GM23338 (cell line): ENCODE measurements at regions not wholly inside any gene's neighbourhood (a gene's known extent, or its start where the extent isn't known, plus 50 kb on each side); places are given as distances from the start of the nearest gene placed in this dataset.

Source experiments
- ATAC-seq: fragments of 200-7000 bp; cut with Tn5 transposase; 3 replicates; pipeline ENCODE4 v1.9.1; 2020
- DNase-seq: peaks from one replicate; pipeline ENCODE4 v3.0.0-alpha.2; 2015; ENCODE audit warnings: low spot score
- H2AFZ ChIP-seq: fragments of 200-600 bp; sonication (generic); 2 replicates; pipeline ENCODE4 v1.8.0; 2016; ENCODE audit warnings: antibody characterized with exemption, mild to moderate bottlenecking, moderate library complexity
- H3F3A ChIP-seq: fragments of 200-600 bp; sonication (generic); replicated peaks from 2 replicates; pipeline ENCODE4 v1.8.0; 2017; ENCODE audit warnings: antibody characterized with exemption, mixed run types, low read depth
- H3K27ac ChIP-seq: fragments of 200-600 bp; sonication (generic); 2 replicates; pipeline ENCODE4 v1.6.1; 2016; ENCODE audit warnings: low read depth
- H3K27me3 ChIP-seq: fragments of 200-600 bp; sonication (generic); 2 replicates; pipeline ENCODE4 v1.8.0; 2016; ENCODE audit warnings: mild to moderate bottlenecking, mixed run types, moderate library complexity; ENCODE audit not compliant: insufficient read depth
- H3K36me3 ChIP-seq: fragments of 200-600 bp; sonication (generic); 2 replicates; pipeline ENCODE4 v1.8.0; 2016; ENCODE audit warnings: mild to moderate bottlenecking; ENCODE audit not compliant: insufficient read depth
- H3K4me1 ChIP-seq: fragments of 200-600 bp; sonication (generic); 2 replicates; pipeline ENCODE4 v1.8.0; 2016; ENCODE audit warnings: mild to moderate bottlenecking, moderate library complexity; ENCODE audit not compliant: insufficient read depth
- H3K4me2 ChIP-seq: fragments of 200-600 bp; sonication (generic); 2 replicates; pipeline ENCODE4 v1.7.1; 2017; ENCODE audit warnings: mixed run types
- H3K4me3 ChIP-seq: fragments of 200-600 bp; sonication (generic); 2 replicates; pipeline ENCODE4 v1.6.1; 2016; ENCODE audit warnings: mixed run types
- H3K79me2 ChIP-seq: fragments of 200-600 bp; sonication (generic); replicated peaks from 2 replicates; pipeline ENCODE4 v1.8.0; 2017; ENCODE audit warnings: mild to moderate bottlenecking; ENCODE audit not compliant: insufficient read depth
- H3K9me2 ChIP-seq: fragments of 200-600 bp; sonication (generic); 2 replicates; pipeline ENCODE4 v1.8.0; 2017; ENCODE audit not compliant: insufficient read depth
- H4K20me1 ChIP-seq: fragments of 200-600 bp; sonication (generic); replicated peaks from 2 replicates; pipeline ENCODE4 v1.8.0; 2017; ENCODE audit warnings: mild to moderate bottlenecking; ENCODE audit not compliant: insufficient read depth
- H3K27ac Mint-ChIP-seq: 2 replicates; pipeline ENCODE4 v1.8.0; 2020; ENCODE audit warnings: inconsistent platforms, mild to moderate bottlenecking, moderate library complexity, mixed read lengths
- H3K27me3 Mint-ChIP-seq: 3 replicates; pipeline ENCODE4 v1.8.0; 2022; ENCODE audit warnings: low read depth, mild to moderate bottlenecking, moderate library complexity, mixed read lengths, inconsistent platforms; ENCODE audit not compliant: insufficient read depth, poor library complexity
- H3K36me3 Mint-ChIP-seq: 3 replicates; pipeline ENCODE4 v1.8.0; 2021; ENCODE audit warnings: low read depth, mild to moderate bottlenecking, inconsistent platforms, moderate library complexity, mixed read lengths
- H3K4me1 Mint-ChIP-seq: 3 replicates; pipeline ENCODE4 v1.8.0; 2020; ENCODE audit warnings: mild to moderate bottlenecking, inconsistent platforms, mixed read lengths
- H3K4me3 Mint-ChIP-seq: 3 replicates; pipeline ENCODE4 v1.8.0; 2021; ENCODE audit warnings: moderate library complexity, mild to moderate bottlenecking, inconsistent platforms, mixed read lengths
- H3K9me3 Mint-ChIP-seq: 3 replicates; pipeline ENCODE4 v1.8.0; 2020; ENCODE audit warnings: moderate library complexity, mild to moderate bottlenecking, inconsistent platforms, mixed read lengths
- EZH2 ChIP-seq: fragments of 200-600 bp; sonication (generic); IDR thresholded peaks from one replicate; pipeline ENCODE4 v1.8.0; 2017; ENCODE audit warnings: antibody characterized with exemption, mild to moderate bottlenecking, low read depth; ENCODE audit not compliant: unreplicated experiment
- JUNB ChIP-seq: IDR thresholded peaks from one replicate; pipeline ENCODE4 v1.6.1; 2016; ENCODE audit warnings: antibody characterized with exemption; ENCODE audit not compliant: unreplicated experiment
- NANOG ChIP-seq: IDR thresholded peaks from 2 replicates; pipeline ENCODE4 v1.6.1; 2016; ENCODE audit warnings: antibody characterized with exemption, borderline replicate concordance
- POLR2AphosphoS5 ChIP-seq: IDR thresholded peaks from 2 replicates; pipeline ENCODE4 v1.6.1; 2016; ENCODE audit warnings: antibody characterized with exemption, low read depth
- STAT1 ChIP-seq: IDR thresholded peaks from one replicate; pipeline ENCODE4 v1.6.1; 2016; ENCODE audit warnings: antibody characterized with exemption; ENCODE audit not compliant: unreplicated experiment
- ZNF114 ChIP-seq: fragments of 250-450 bp; sonication (Bioruptor Pico); IDR thresholded peaks from 2 replicates; pipeline ENCODE4 v1.5.0; 2020; ENCODE audit warnings: mild to moderate bottlenecking, moderate library complexity
- TF ChIP-seq, protein P1 (sequence below): IDR thresholded peaks from one replicate; pipeline ENCODE4 v1.6.1; 2018; ENCODE audit warnings: antibody characterized with exemption; ENCODE audit not compliant: unreplicated experiment

- no peak for TF ChIP-seq ZNF114 (CRISPR knock-in tag)
- no peak for TF ChIP-seq POLR2AphosphoS5
- no peak for TF ChIP-seq NANOG
These were observed 750.9 kb downstream of the MAT2B start (continued) for GRCh38 chr5:164256351-164256750.

DNA sequence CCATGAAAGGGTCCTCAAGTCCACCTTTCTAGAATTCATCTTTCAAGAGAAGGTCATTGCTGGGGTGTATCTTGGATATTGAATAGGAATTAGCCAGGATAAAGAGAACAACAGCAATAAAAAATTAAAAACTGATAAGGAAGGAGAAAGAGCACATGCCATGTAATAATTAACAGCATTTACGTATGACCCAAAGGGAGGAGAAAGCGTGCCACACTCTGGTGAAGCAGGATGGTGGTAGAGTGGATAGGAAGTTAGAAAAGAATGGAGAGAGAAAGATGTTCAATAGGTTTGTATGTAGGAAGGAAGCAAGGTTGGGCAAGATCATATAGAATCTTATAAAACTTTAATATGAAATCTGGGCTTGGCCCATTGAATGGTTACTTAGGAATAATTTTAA, 751.5 kb downstream of the MAT2B start:
- Histone ChIP-seq H3K4me2 (no peak overlapping the region), H3K4me1 (peaks cover 11% of the 10 kb centered on the region), H3F3A (no peaks in the 10 kb centered on the region), H2AFZ (no peak overlapping the region), H3K9me2 (no peaks in the 10 kb centered on the region), H3K4me3 (no peak overlapping the region), H4K20me1 (no peaks in the 10 kb centered on the region), H3K36me3 (no peaks in the 10 kb centered on the region), H3K79me2 (no peaks in the 10 kb centered on the region), H3K27ac (no peak overlapping the region), H3K27me3 (no peaks in the 10 kb centered on the region)
- ATAC-seq: no peak
- Mint-ChIP-seq H3K4me3 (no peak overlapping the region), H3K4me1 (peaks cover 24% of the 10 kb centered on the region), H3K27me3 (no peaks in the 10 kb centered on the region), H3K36me3 (no peaks in the 10 kb centered on the region), H3K9me3 (no peaks in the 10 kb centered on the region; the same call in 2 of the 3 replicates), H3K27ac (no peak overlapping the region)
- DNase-seq: no peak
- TF ChIP-seq NANOG (no peak), ZNF114 (CRISPR knock-in tag) (no peak), STAT1 (no peak), EZH2 (no peak), POLR2AphosphoS5 (no peak)
- TF ChIP-seq, protein P1, sequence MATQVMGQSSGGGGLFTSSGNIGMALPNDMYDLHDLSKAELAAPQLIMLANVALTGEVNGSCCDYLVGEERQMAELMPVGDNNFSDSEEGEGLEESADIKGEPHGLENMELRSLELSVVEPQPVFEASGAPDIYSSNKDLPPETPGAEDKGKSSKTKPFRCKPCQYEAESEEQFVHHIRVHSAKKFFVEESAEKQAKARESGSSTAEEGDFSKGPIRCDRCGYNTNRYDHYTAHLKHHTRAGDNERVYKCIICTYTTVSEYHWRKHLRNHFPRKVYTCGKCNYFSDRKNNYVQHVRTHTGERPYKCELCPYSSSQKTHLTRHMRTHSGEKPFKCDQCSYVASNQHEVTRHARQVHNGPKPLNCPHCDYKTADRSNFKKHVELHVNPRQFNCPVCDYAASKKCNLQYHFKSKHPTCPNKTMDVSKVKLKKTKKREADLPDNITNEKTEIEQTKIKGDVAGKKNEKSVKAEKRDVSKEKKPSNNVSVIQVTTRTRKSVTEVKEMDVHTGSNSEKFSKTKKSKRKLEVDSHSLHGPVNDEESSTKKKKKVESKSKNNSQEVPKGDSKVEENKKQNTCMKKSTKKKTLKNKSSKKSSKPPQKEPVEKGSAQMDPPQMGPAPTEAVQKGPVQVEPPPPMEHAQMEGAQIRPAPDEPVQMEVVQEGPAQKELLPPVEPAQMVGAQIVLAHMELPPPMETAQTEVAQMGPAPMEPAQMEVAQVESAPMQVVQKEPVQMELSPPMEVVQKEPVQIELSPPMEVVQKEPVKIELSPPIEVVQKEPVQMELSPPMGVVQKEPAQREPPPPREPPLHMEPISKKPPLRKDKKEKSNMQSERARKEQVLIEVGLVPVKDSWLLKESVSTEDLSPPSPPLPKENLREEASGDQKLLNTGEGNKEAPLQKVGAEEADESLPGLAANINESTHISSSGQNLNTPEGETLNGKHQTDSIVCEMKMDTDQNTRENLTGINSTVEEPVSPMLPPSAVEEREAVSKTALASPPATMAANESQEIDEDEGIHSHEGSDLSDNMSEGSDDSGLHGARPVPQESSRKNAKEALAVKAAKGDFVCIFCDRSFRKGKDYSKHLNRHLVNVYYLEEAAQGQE: no peak

- H3K27me3 Mint-ChIP-seq: no peaks in the 10 kb centered on the region
- no peaks in the 10 kb centered on the region for H4K20me1 ChIP-seq
These were observed 760.1 kb downstream of the MAT2B start for GRCh38 chr5:164265566-164265965.

More at GRCh38 chr5:164265566-164265965, 760.1 kb downstream of the MAT2B start:
- no peak overlapping the region for H3K27ac Mint-ChIP-seq
- H3K4me3 ChIP-seq: no peak overlapping the region
- no peak overlapping the region for H3K4me3 Mint-ChIP-seq
- no peak for ATAC-seq
- no peak overlapping the region for H2AFZ ChIP-seq
- no peaks in the 10 kb centered on the region for H3F3A ChIP-seq
- no peak for DNase-seq
- H3K9me2 ChIP-seq: no peaks in the 10 kb centered on the region
- no peaks in the 10 kb centered on the region; the same call in 2 of the 3 replicates for H3K4me1 Mint-ChIP-seq
- no peaks in the 10 kb centered on the region for H3K36me3 ChIP-seq
- no peak overlapping the region for H3K4me2 ChIP-seq
- H3K27me3 ChIP-seq: no peaks in the 10 kb centered on the region
- peaks cover 6% of the 10 kb centered on the region; the same call in 1 of the 3 replicates for H3K36me3 Mint-ChIP-seq
- H3K4me1 ChIP-seq: peaks cover 3% of the 10 kb centered on the region; the same call in 1 of the 2 replicates
- TF ChIP-seq JUNB (no peak), STAT1 (no peak)
- H3K27ac ChIP-seq: no peak overlapping the region
- 0 out of 3 replicates have a peak, but pooled peaks cover 3% of the 10 kb centered on the region for H3K9me3 Mint-ChIP-seq
- H3K79me2 ChIP-seq: no peaks in the 10 kb centered on the region
